ENCODE measurements at regions not wholly inside any gene's neighbourhood (a gene's known extent, or its start where the extent isn't known, plus 50 kb on each side); places are given as distances from the start of the nearest gene placed in this dataset.

DNA sequence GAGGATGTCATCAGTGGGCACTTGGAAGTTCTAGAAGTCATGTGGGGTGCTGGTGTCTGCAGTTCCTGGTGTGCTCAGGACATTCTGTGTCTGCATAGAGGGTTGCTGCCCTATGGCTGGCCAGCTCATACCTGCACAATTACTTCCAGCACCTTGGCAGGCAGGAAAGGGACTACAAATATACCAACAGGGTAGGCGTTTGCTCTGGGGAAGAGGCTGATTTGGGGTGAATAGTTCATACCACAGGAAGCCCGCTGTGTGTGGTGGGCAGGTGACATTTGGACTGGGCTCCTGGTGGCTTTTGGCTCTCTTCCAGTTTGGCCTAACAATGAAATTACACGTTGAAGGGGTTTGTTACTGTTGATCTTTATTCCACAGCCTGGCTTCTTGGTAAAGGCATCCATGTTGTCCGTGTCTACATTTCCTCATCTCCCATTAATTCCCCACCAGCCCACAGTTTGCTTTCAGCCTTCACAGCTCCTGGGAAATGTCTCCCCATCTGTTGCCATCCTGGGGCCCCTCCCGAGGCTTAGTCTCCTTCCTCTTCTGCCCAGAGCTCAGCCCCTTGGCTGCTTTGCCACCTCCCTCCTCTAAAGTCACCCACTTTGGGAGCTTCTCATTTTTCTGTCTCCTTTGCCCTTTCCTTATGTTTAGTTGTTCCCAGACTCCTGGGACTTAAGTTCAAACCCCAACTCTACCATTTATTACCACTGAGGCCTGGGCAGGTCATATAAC is 88.1 kb downstream of the RSPH3 start:
- no peaks in the 10 kb centered on the region for H4K20me1 ChIP-seq (ENCODE audit: insufficient read depth, low read length)
- H3K4me2 ChIP-seq (ENCODE audit: low read length), result peak overlapping the region; percentile 86
- H3K36me3 ChIP-seq (ENCODE audit: insufficient read depth, low read length), result no peaks in the 10 kb centered on the region; the same call in 1 of the 2 replicates
- peaks cover 13% of the 10 kb centered on the region; the same call in 1 of the 2 replicates for H3K9me3 ChIP-seq (ENCODE audit: low read length)
- TF ChIP-seq EZH2phosphoT487 (IDR thresholded peaks at IDR 0.05; ENCODE audit: borderline replicate concordance, low read depth, low read length), result no peak
- TF ChIP-seq, protein P1, sequence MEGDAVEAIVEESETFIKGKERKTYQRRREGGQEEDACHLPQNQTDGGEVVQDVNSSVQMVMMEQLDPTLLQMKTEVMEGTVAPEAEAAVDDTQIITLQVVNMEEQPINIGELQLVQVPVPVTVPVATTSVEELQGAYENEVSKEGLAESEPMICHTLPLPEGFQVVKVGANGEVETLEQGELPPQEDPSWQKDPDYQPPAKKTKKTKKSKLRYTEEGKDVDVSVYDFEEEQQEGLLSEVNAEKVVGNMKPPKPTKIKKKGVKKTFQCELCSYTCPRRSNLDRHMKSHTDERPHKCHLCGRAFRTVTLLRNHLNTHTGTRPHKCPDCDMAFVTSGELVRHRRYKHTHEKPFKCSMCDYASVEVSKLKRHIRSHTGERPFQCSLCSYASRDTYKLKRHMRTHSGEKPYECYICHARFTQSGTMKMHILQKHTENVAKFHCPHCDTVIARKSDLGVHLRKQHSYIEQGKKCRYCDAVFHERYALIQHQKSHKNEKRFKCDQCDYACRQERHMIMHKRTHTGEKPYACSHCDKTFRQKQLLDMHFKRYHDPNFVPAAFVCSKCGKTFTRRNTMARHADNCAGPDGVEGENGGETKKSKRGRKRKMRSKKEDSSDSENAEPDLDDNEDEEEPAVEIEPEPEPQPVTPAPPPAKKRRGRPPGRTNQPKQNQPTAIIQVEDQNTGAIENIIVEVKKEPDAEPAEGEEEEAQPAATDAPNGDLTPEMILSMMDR (conservative IDR thresholded peaks at IDR 0.05; ENCODE audit: low read length), result no peak
- no TSS peak for BruUV-seq (replicated peaks)
- intact Hi-C loops (cut with micrococcal nuclease; ENCODE audit: unreplicated experiment), result loop anchor here (5.0 kb wide), 1 partner anchor 195 kb away; no protein-coding TSS in a partner anchor
- ChIA-PET CTCF (ENCODE audit: unreplicated experiment) (interaction anchor here (0.6 kb wide), 1 partner anchor 208 kb away, joined by 3 read pairs; no protein-coding TSS in a partner anchor), POLR2A (interaction anchor here (0.7 to 3.0 kb wide), 11 partner anchors 8 to 109 kb away, joined by 3 to 18 read pairs (median 4); no protein-coding TSS in a partner anchor)
- no peaks in the 10 kb centered on the region for H3K9me2 ChIP-seq (ENCODE audit: insufficient read depth, low read length)
- peak; percentile 61 for DNase-seq (ENCODE audit: low spot score)
- peak overlapping the region; percentile 85 for H2AFZ ChIP-seq (ENCODE audit: low read length)
- H3K79me2 ChIP-seq (ENCODE audit: insufficient read depth, low read depth, low read length), result no peaks in the 10 kb centered on the region
- H3K4me3 ChIP-seq (ENCODE audit: low read depth, low read length, poor library complexity, severe bottlenecking), result peak overlapping the region; percentile 60
- peaks cover 48% of the 10 kb centered on the region for H3K4me1 ChIP-seq (ENCODE audit: insufficient read depth, low read length, poor library complexity, severe bottlenecking)
- peak overlapping the region; percentile 94 for H3K27ac ChIP-seq (ENCODE audit: low read depth, low read length, poor library complexity, severe bottlenecking)

DNA sequence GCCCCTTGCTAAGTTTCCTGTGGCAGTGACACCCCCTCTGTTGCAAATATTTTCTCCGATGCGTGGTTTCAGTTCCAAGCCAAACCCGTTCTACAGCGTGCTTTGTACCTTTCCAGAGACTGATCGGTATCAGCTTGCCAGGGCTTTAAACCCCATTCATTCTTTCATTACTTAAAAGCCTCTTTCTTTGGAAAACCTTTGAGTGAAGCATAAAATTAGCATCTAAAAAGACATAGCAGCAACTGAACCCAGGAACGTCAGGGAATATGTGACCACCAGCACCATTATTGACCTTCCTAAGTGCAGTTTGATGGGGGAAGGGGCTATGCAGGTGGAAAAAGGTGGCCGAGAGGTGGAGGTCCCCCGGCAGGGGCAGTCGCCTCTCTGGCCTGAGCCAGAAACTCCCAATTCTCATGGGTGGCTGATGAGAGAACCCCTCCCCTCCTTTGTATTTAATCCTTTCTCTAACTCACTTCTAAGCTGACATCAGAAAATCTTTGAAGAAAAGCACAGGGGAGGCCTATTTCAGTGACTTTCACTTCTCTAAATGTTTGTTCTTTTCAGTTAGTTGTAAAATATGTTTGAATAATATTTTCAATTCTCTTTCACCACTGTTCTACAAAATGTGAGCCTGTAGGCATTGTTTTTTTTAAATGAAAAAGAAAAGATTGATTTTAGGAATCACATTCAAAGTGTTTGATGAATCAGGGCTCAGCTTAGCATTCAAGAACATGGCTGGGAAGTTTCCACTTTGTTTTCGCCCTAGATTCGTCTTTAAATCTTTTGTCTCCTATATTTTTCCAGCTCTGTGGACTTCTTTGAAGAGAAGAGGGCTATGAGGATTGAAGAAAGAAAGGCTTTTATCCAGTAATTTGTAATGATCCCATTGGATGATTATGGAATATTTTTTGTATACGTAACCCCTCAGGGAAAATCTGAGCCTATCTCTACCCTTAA is 89.2 kb downstream of the RSPH3 start:
- no peaks in the 10 kb centered on the region for H3K79me2 ChIP-seq (ENCODE audit: insufficient read depth, low read depth, low read length)
- H3K36me3 ChIP-seq (ENCODE audit: insufficient read depth, low read length), result peaks cover 3% of the 10 kb centered on the region; the same call in 1 of the 2 replicates
- peak overlapping the region; percentile 86 for H3K4me2 ChIP-seq (ENCODE audit: low read length)
- POLR2A ChIA-PET, result interaction anchor here (0.8 to 3.0 kb wide), 13 partner anchors 9 to 103 kb away, joined by 3 to 18 read pairs (median 4); no protein-coding TSS in a partner anchor
- intact Hi-C loops (cut with micrococcal nuclease; ENCODE audit: unreplicated experiment), result loop anchor here (1.0 to 5.0 kb wide), 3 partner anchors 41 to 197 kb away; partner anchors contain the start of gene EZR
- H2AFZ ChIP-seq (ENCODE audit: low read length), result peak overlapping the region; percentile 85
- BruUV-seq (replicated peaks), result TSS peak; percentile 99
- H3K4me1 ChIP-seq (ENCODE audit: insufficient read depth, low read length, poor library complexity, severe bottlenecking), result peaks cover 48% of the 10 kb centered on the region
- no peak for TF ChIP-seq EZH2phosphoT487 (IDR thresholded peaks at IDR 0.05; ENCODE audit: borderline replicate concordance, low read depth, low read length)
- TF ChIP-seq, protein P1 (conservative IDR thresholded peaks at IDR 0.05; ENCODE audit: low read length), result peak; percentile 52
- DNase-seq (ENCODE audit: low spot score), result peak; percentile 90
- peak overlapping the region; percentile 60 for H3K4me3 ChIP-seq (ENCODE audit: low read depth, low read length, poor library complexity, severe bottlenecking)
- H4K20me1 ChIP-seq (ENCODE audit: insufficient read depth, low read length), result no peaks in the 10 kb centered on the region
- peaks cover 22% of the 10 kb centered on the region for H3K9me3 ChIP-seq (ENCODE audit: low read length)
- CTCF ChIA-PET (ENCODE audit: unreplicated experiment), result interaction anchor here (0.6 kb wide), 1 partner anchor 209 kb away, joined by 3 read pairs; no protein-coding TSS in a partner anchor
- no peaks in the 10 kb centered on the region for H3K9me2 ChIP-seq (ENCODE audit: insufficient read depth, low read length)
- peak overlapping the region; percentile 94 for H3K27ac ChIP-seq (ENCODE audit: low read depth, low read length, poor library complexity, severe bottlenecking)

Measured in OCI-LY7 (cell line).